IgD-negative memory B cell (primary cell): ENCODE measurements at regions not wholly inside any gene's neighbourhood (a gene's known extent, or its start where the extent isn't known, plus 50 kb on each side); places are given as distances from the start of the nearest gene placed in this dataset.
A peak's percentile ranks its signal among the peaks of the same experiment; 100 is the strongest.
"Not testable (repeated sequence)": the region's sequence is repeated elsewhere in the genome, so short reads cannot be mapped to it uniquely, and the experiment has no call there.

ENCODE experiments used
- H3K27ac Mint-ChIP-seq, 3 donors: one replicate each; pipeline ENCODE4 v1.8.0; 2020 to 2022; ENCODE audit warnings: mild to moderate bottlenecking in 3 of 3, mixed read lengths in 3 of 3, moderate library complexity in 1 of 3
- H3K27me3 Mint-ChIP-seq: one replicate; pipeline ENCODE4 v1.8.0; 2021; ENCODE audit warnings: mixed read lengths
- H3K36me3 Mint-ChIP-seq: one replicate; pipeline ENCODE4 v1.8.0; 2020; ENCODE audit warnings: mild to moderate bottlenecking, mixed read lengths
- H3K4me1 Mint-ChIP-seq, 3 donors: one replicate each; pipeline ENCODE4 v1.8.0; 2020 to 2022; ENCODE audit warnings: mixed read lengths in 3 of 3, mild to moderate bottlenecking in 1 of 3
- H3K4me3 Mint-ChIP-seq, 4 donors: one replicate each; pipeline ENCODE4 v1.8.0; 2020 to 2022; ENCODE audit warnings: mild to moderate bottlenecking in 4 of 4, mixed read lengths in 4 of 4, moderate library complexity in 3 of 4
- H3K9me3 Mint-ChIP-seq, 3 donors: one replicate each; pipeline ENCODE4 v1.8.0; 2020 to 2021; ENCODE audit warnings: mixed read lengths in 3 of 3, mild to moderate bottlenecking in 1 of 3

GRCh38 chr5:121445511-121445910, 406.2 kb upstream of the FTMT start:
- no peak overlapping the region for H3K27ac Mint-ChIP-seq
- peaks cover 2% of the 10 kb centered on the region for H3K36me3 Mint-ChIP-seq
- no peaks in the 10 kb centered on the region for H3K4me1 Mint-ChIP-seq
- H3K4me3 Mint-ChIP-seq: no peak overlapping the region
- H3K27me3 Mint-ChIP-seq: peaks cover 1% of the 10 kb centered on the region
- peaks cover 4 to 8% (median 6%) of the 10 kb centered on the region in 3 donors for H3K9me3 Mint-ChIP-seq

GRCh38 chr5:121462441-121462840, 389.2 kb upstream of the FTMT start:
- no peaks in the 10 kb centered on the region for H3K36me3 Mint-ChIP-seq
- no peaks in the 10 kb centered on the region for H3K4me1 Mint-ChIP-seq
- H3K27ac Mint-ChIP-seq: no peak overlapping the region
- H3K27me3 Mint-ChIP-seq: no peaks in the 10 kb centered on the region
- no peak overlapping the region for H3K4me3 Mint-ChIP-seq
- peaks cover 0 to 3% (median 2%) of the 10 kb centered on the region in 3 donors for H3K9me3 Mint-ChIP-seq

- H3K4me1 Mint-ChIP-seq, H3K27me3 Mint-ChIP-seq, H3K36me3 Mint-ChIP-seq, H3K9me3 Mint-ChIP-seq, H3K27ac Mint-ChIP-seq: not testable (repeated sequence)
- H3K4me3 Mint-ChIP-seq: peak overlapping the region in 1 of 4 donors; percentile 65
These were observed 380.5 kb upstream of the FTMT start for GRCh38 chr5:121471222-121471621.

- H3K4me3 Mint-ChIP-seq: no peak overlapping the region
- H3K27ac Mint-ChIP-seq: no peak overlapping the region
- H3K36me3 Mint-ChIP-seq: no peaks in the 10 kb centered on the region
- H3K9me3 Mint-ChIP-seq: no peaks in the 10 kb centered on the region
- no peaks in the 10 kb centered on the region for H3K27me3 Mint-ChIP-seq
- H3K4me1 Mint-ChIP-seq: no peaks in the 10 kb centered on the region
These were observed 373.0 kb upstream of the FTMT start for GRCh38 chr5:121478636-121479035.

- H3K27ac Mint-ChIP-seq: no peak overlapping the region
- no peaks in the 10 kb centered on the region for H3K36me3 Mint-ChIP-seq
- no peaks in the 10 kb centered on the region for H3K9me3 Mint-ChIP-seq
- H3K4me3 Mint-ChIP-seq: no peak overlapping the region
- H3K4me1 Mint-ChIP-seq: no peaks in the 10 kb centered on the region
- H3K27me3 Mint-ChIP-seq: no peaks in the 10 kb centered on the region
These were observed 372.3 kb upstream of the FTMT start for GRCh38 chr5:121479337-121479736.

GRCh38 chr5:121485281-121485680, 366.4 kb upstream of the FTMT start:
- Mint-ChIP-seq H3K4me1 (no peaks in the 10 kb centered on the region), H3K4me3 (no peak overlapping the region), H3K36me3 (no peaks in the 10 kb centered on the region), H3K9me3 (no peaks in the 10 kb centered on the region), H3K27ac (no peak overlapping the region), H3K27me3 (no peaks in the 10 kb centered on the region)

GRCh38 chr5:121485999-121486398, 365.7 kb upstream of the FTMT start:
- H3K9me3 Mint-ChIP-seq, H3K27me3 Mint-ChIP-seq, H3K27ac Mint-ChIP-seq, H3K4me1 Mint-ChIP-seq, H3K4me3 Mint-ChIP-seq, H3K36me3 Mint-ChIP-seq: not testable (repeated sequence)

GRCh38 chr5:121489972-121490371, 361.7 kb upstream of the FTMT start:
- H3K4me3 Mint-ChIP-seq: no peak overlapping the region
- no peak overlapping the region for H3K27ac Mint-ChIP-seq
- no peaks in the 10 kb centered on the region for H3K36me3 Mint-ChIP-seq
- H3K9me3 Mint-ChIP-seq: no peaks in the 10 kb centered on the region
- H3K27me3 Mint-ChIP-seq: no peaks in the 10 kb centered on the region
- no peaks in the 10 kb centered on the region for H3K4me1 Mint-ChIP-seq

GRCh38 chr5:121497176-121497575, 354.5 kb upstream of the FTMT start:
- Mint-ChIP-seq H3K4me1 (no peaks in the 10 kb centered on the region), H3K27me3 (no peaks in the 10 kb centered on the region), H3K36me3 (no peaks in the 10 kb centered on the region), H3K9me3 (no peaks in the 10 kb centered on the region), H3K4me3 (no peak overlapping the region), H3K27ac (no peak overlapping the region)

- Mint-ChIP-seq H3K4me3 (no peak overlapping the region), H3K9me3 (peaks cover 0 to 2% (median 0%) of the 10 kb centered on the region in 3 donors), H3K27me3 (no peaks in the 10 kb centered on the region), H3K36me3 (no peaks in the 10 kb centered on the region), H3K27ac (no peak overlapping the region), H3K4me1 (no peaks in the 10 kb centered on the region)
These were observed 351.4 kb upstream of the FTMT start for GRCh38 chr5:121500310-121500709.

GRCh38 chr5:121503111-121503840, 348.4 kb upstream of the FTMT start:
- Mint-ChIP-seq H3K9me3 (peaks cover 0 to 7% (median 0%) of the 10 kb centered on the region in 3 donors), H3K4me1 (no peaks in the 10 kb centered on the region), H3K27ac (no peak overlapping the region), H3K36me3 (no peaks in the 10 kb centered on the region), H3K4me3 (no peak overlapping the region), H3K27me3 (no peaks in the 10 kb centered on the region)

- H3K27ac Mint-ChIP-seq: no peak overlapping the region
- no peaks in the 10 kb centered on the region for H3K4me1 Mint-ChIP-seq
- H3K4me3 Mint-ChIP-seq: no peak overlapping the region
- no peaks in the 10 kb centered on the region for H3K27me3 Mint-ChIP-seq
- no peaks in the 10 kb centered on the region for H3K36me3 Mint-ChIP-seq
- peaks cover 0 to 3% (median 0%) of the 10 kb centered on the region in 3 donors for H3K9me3 Mint-ChIP-seq
These were observed 334.7 kb upstream of the FTMT start for GRCh38 chr5:121516997-121517396.

GRCh38 chr5:121525706-121526105, 326.0 kb upstream of the FTMT start:
- Mint-ChIP-seq H3K9me3 (peaks cover 0 to 9% (median 4%) of the 10 kb centered on the region in 3 donors), H3K36me3 (no peaks in the 10 kb centered on the region), H3K27ac (no peak overlapping the region), H3K4me3 (no peak overlapping the region), H3K27me3 (no peaks in the 10 kb centered on the region), H3K4me1 (no peaks in the 10 kb centered on the region)

GRCh38 chr5:121526908-121527307, 324.8 kb upstream of the FTMT start:
- H3K27ac Mint-ChIP-seq: no peak overlapping the region
- no peak overlapping the region for H3K4me3 Mint-ChIP-seq
- peaks cover 0 to 9% (median 4%) of the 10 kb centered on the region in 3 donors for H3K9me3 Mint-ChIP-seq
- H3K27me3 Mint-ChIP-seq: no peaks in the 10 kb centered on the region
- H3K36me3 Mint-ChIP-seq: no peaks in the 10 kb centered on the region
- no peaks in the 10 kb centered on the region for H3K4me1 Mint-ChIP-seq

GRCh38 chr5:121533814-121534213, 317.9 kb upstream of the FTMT start:
- Mint-ChIP-seq H3K9me3 (peaks cover 4 to 8% (median 5%) of the 10 kb centered on the region in 3 donors), H3K27ac (no peak overlapping the region), H3K4me3 (no peak overlapping the region), H3K27me3 (no peaks in the 10 kb centered on the region), H3K36me3 (no peaks in the 10 kb centered on the region), H3K4me1 (no peaks in the 10 kb centered on the region)

- Mint-ChIP-seq H3K36me3 (no peaks in the 10 kb centered on the region), H3K4me3 (no peak overlapping the region), H3K9me3 (peaks cover 0 to 4% (median 2%) of the 10 kb centered on the region in 3 donors), H3K27me3 (no peaks in the 10 kb centered on the region), H3K27ac (no peak overlapping the region), H3K4me1 (no peaks in the 10 kb centered on the region)
These were observed 300.7 kb upstream of the FTMT start for GRCh38 chr5:121550989-121551388.
